HuH-7 (cell line): ENCODE measurements at regions not wholly inside any gene's neighbourhood (a gene's known extent, or its start where the extent isn't known, plus 50 kb on each side); places are given as distances from the start of the nearest gene placed in this dataset.

Experiments used
- DNase-seq: peaks from one replicate; pipeline ENCODE4 v3.0.0; 2011; ENCODE audit warnings: low spot score

DNA sequence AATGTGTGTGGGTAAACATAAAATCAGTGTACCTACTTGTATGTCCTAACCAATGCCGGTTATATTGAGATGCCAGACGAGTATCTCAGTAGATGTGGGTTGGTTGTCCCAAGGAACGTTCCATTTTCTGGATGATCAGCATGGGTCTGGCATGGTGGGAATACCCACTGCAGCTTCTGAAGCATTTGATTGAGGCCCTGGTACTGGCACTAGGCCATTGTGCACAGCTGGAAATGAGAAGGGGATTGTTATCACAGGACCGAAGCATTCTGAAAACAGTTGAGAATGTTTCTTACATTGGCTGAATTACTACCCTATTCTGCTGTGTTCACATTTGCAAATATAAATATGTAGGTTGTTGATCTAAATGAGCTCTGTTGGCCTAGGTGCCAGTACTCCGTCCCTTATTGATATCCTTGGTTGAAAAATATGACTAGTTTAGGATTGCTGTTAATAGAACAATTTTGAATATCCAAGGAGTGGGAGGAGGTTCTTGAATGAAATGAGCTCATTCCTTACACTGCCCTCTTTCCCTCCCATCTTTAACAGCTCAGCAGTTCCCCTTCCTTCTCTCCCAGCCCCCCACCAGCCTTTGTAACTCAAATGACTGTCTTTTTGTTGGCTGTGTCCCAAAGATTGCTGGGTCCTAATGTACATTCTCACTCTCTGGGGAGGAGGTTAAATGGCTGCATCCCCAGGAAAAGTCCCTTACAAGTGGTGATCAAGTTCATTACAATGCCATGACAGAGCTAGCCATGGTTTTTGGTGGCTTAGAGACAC is 293.3 kb upstream of the TPM1 start:
- DNase-seq, result no peak

GRCh38 chr15:62750471-62750870 is 292.1 kb upstream of the TPM1 start:
- DNase-seq, result no peak

GRCh38 chr15:62752657-62753517 is 289.7 kb upstream of the TPM1 start:
- DNase-seq, result no peak

DNA sequence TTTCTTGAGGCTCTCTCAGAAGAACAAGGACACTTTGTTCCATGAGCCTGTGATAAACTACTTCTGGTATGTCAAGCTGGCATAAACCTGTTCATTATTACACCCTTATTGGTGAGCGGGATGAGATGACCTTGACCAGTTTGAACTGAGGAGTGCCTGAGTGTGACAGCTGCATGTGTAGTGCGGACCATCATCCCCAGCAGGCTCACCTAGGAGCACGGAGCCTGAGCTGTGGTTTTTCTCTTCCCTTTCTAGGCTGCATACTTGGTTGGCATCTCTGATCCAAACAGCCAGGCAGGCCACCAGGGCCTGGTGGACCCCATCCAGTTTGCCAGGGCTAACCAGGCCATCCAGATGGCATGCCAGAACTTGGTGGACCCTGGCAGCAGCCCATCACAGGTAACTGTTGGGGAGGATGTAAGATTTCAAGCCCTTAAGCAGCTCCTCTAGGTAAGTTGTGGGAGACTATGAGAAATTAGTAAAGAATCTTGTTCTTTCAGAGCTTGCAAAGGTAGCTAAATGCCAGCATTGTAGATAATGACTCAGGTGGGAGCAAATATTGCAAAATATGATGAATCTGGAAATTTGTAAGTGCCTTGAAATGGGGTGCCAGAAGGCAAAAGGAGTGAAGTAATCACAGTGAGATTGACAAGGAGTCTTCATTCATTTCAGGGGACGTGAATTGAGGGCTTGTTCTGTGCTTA is 288.9 kb upstream of the TPM1 start:
- no peak for DNase-seq

GRCh38 chr15:62756326-62756994 is 286.1 kb upstream of the TPM1 start:
- DNase-seq, result no peak

DNA sequence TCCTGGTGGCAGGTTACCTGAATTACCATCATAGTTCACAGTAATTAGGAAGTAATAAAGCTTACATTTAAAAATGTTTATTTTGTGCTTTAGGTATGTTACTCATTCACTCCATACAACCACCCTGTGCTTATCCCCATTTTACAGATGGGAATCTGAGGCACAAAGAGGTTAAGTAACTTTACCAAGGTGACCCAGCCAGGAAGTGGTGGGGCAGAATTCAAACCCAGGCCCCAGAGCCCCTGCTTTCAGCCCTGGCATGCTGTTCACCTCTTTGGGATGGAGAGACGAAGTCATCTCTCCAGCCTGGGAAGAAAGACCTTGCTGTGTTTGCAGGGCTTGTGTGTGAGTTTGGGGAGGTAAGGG is 285.6 kb upstream of the TPM1 start:
- no peak for DNase-seq

DNA sequence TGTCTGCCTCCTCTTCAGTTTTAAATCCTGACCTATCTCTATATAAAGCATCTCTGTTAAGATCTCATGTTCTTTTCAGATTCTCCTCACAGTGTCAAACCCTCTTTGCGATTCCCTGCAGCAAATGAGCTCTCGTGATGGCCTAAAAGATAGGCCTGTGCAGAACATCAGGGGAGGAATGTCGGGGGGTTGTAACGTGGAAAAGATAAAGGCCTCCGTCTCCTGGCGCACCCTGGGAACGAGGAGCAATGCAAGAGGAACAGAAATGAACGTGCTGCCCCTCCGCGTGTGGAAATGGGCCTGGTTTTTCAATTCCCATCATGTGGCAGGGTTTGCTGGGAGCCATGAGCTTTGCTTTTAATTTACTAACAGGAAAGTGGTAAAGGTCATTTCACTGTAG is 285.0 kb upstream of the TPM1 start:
- DNase-seq, result no peak

DNA sequence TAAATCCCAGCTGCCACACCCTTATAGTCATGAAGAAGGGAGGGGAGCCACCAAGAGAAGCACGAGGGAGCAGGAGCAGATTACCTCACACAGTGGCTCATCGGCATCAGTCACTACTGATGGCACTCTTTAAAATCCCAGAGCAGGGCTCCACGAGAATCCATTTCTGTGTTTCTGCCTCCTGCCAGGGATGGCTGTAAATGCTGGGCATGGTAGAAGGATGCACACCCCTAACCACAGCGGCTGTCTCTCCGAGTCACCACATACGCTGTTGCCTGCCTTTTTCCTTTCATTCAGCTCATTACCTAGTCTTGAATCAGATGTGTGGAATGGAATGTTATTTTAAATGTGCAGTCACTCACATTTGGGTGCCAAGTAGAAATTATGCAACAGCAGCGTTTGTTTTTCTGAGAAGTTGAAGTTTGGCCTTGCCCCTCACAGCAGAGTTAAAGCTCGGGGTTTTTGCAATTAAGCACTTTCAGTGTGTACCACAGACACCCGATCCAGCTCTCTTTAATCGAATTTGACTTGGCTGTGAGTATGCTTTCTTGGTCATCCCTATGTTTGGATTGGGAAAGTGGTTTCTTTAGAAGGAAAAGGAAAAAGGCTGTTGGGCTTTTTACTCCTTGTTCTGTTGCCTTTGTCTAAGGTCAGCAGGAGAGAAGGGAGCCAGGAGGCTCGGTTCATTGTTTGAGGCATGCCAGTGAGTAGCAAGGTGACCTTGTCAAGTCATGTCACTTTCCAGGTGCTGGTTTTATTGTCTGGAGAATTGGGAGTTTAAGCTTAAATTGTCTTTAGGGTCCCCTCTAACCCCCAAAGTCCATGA is 284.2 kb upstream of the TPM1 start:
- DNase-seq, result no peak

DNA sequence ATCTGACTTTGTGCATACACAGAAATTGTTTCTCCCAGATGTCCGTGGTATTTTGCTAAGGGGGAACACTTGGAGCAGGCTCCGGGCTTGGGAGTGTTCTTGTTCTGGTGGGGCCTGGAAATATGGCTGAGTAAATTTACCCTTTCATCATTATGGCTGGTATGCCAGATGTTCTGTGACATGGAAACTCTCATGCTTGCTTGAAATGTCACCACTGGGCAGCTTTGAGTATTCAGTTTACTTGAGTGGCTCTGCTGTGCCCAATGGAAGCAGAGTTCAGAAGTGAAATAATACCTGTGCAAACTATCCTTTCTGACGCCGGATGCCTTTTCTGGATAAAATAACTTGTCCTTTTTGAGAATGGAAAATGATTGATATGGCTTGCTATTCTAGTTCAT is 283.6 kb upstream of the TPM1 start:
- DNase-seq, result no peak

DNA sequence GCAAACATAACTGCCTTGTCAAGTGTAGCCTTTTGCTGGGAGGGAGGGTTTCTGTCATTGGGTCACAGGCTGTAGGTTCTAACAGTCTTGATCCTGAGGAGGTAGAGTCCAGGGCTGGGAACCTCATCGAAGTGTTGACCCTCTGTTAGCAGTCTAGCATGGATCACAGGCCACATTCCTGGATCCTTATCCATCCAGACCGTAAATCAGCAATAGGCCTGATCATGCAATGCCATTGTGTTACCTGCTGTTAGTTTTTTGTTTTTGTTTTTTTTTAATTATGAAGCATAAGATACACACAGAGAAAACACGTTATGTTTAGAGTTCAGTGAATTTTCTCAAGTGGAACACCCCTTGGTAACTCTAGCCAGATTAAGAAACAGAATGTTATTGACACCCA is 282.0 kb upstream of the TPM1 start:
- no peak for DNase-seq

- no peak for DNase-seq
Measured at GRCh38 chr15:62765916-62766315, 276.6 kb upstream of the TPM1 start.

- DNase-seq, result no peak
Measured at GRCh38 chr15:62766599-62766998, 275.9 kb upstream of the TPM1 start.

DNA sequence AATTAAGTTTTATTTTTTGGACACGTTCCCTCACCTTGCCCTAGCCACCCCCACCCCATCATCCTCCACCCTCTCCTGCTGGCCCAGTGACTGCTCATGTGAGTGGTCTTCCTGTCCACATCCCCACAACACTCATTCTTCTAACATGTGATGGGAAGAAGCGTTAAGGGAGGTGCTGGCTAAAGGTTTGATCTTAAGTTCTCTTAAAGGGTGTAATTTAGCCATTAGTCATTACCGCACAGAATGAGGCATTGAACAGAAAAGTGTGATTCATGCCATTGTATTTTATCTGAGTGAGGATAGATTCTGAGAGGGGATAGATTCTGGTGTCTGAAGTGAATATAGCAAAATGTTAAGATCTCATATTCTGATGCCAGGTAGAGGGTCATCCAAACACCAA is 272.9 kb upstream of the TPM1 start:
- DNase-seq, result no peak

DNA sequence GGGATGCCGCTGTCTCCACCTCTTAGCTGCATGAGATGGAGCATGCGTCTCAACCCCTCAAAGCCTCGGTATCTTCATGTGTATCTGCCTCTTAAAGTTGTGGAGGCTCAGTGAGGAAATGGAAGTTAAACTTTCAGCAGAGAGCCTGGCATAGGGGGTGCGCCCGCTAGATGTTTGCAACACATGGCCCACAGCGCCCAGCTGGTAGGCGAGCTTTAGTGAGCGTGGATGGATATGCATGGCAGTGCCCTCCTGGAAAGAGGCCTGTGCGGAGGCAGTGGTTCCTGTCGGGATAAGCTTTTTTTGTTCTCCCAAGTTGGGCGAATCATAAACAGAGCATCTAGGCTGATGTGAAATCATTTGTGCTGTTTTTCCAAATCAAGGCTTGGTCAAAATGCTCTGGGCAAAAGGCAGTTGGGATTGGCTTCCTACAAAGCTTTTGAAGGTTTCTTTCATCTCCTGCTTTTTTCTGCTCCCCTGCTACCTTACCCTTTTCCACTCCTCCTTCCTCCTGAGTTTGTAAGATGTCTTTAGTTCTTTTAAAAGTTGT is 272.4 kb upstream of the TPM1 start:
- DNase-seq, result no peak

GRCh38 chr15:62770752-62771151 is 271.8 kb upstream of the TPM1 start:
- DNase-seq, result no peak

GRCh38 chr15:62771234-62771633 is 271.3 kb upstream of the TPM1 start:
- no peak for DNase-seq

- no peak for DNase-seq
Measured at GRCh38 chr15:62773369-62774165, 269.0 kb upstream of the TPM1 start.

- DNase-seq, result no peak
Measured at GRCh38 chr15:62775932-62776331, 266.6 kb upstream of the TPM1 start.

GRCh38 chr15:62777671-62778070 is 264.9 kb upstream of the TPM1 start:
- no peak for DNase-seq

- no peak for DNase-seq
Measured at GRCh38 chr15:62779036-62779770, 263.3 kb upstream of the TPM1 start.
